C4-2B (cell line): ENCODE measurements at regions not wholly inside any gene's neighbourhood (a gene's known extent, or its start where the extent isn't known, plus 50 kb on each side); places are given as distances from the start of the nearest gene placed in this dataset.

ENCODE experiments used
- H3K27ac ChIP-seq: fragments of 450-650 bp; 2 replicates; pipeline ENCODE4 v1.5.1; 2017
- ZFX ChIP-seq: fragments of 450-650 bp; IDR thresholded peaks from 2 replicates; pipeline ENCODE4 v1.6.1; 2017
- TF ChIP-seq, protein P1 (sequence below): fragments of 450-650 bp; conservative IDR thresholded peaks from 2 replicates; pipeline ENCODE4 v1.5.1; 2017; ENCODE audit warnings: mild to moderate bottlenecking

DNA sequence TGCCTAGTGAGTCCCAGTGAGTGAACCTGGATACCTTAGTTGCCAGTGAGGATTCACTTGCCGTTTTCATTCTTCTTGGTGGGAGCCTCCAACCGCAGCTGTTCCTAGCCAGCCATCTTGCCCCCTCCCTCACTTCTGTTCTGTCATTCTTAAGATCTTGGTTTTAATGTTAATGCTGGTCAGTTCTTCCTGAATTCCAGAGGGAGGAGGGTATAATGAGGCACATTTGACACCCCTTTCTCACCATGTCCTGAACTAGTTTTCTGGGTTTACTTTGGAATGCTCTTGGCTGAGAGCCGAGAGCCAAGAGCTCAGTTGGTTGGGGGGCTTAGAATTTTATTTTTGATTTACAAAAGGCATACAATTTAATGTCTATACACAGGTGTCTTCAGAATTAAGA is 78.5 kb upstream of the ADCY1 start:
- TF ChIP-seq ZFX, result no peak
- TF ChIP-seq, protein P1, sequence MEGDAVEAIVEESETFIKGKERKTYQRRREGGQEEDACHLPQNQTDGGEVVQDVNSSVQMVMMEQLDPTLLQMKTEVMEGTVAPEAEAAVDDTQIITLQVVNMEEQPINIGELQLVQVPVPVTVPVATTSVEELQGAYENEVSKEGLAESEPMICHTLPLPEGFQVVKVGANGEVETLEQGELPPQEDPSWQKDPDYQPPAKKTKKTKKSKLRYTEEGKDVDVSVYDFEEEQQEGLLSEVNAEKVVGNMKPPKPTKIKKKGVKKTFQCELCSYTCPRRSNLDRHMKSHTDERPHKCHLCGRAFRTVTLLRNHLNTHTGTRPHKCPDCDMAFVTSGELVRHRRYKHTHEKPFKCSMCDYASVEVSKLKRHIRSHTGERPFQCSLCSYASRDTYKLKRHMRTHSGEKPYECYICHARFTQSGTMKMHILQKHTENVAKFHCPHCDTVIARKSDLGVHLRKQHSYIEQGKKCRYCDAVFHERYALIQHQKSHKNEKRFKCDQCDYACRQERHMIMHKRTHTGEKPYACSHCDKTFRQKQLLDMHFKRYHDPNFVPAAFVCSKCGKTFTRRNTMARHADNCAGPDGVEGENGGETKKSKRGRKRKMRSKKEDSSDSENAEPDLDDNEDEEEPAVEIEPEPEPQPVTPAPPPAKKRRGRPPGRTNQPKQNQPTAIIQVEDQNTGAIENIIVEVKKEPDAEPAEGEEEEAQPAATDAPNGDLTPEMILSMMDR, result no peak
- no peak overlapping the region for H3K27ac ChIP-seq

DNA sequence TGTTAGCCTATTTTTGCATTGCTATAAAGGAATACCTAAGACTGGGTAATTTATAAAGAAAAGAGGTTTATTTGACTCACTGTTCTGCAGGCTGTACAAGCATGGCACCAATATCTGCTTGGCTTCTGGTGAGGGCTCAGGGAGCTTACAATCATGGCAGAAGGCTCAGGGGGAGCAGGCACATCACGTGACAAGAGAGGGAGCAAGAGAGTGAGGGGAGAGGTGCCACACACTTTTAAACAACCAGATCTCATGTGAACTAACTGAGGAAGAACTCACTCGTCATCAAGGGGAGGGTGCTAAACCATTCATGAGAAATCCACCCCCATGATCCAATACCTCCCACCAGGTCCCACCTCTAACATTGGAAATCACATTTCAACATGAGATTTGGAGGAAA is 73.9 kb upstream of the ADCY1 start:
- TF ChIP-seq, protein P1, result no peak
- no peak for TF ChIP-seq ZFX
- H3K27ac ChIP-seq, result no peak overlapping the region

DNA sequence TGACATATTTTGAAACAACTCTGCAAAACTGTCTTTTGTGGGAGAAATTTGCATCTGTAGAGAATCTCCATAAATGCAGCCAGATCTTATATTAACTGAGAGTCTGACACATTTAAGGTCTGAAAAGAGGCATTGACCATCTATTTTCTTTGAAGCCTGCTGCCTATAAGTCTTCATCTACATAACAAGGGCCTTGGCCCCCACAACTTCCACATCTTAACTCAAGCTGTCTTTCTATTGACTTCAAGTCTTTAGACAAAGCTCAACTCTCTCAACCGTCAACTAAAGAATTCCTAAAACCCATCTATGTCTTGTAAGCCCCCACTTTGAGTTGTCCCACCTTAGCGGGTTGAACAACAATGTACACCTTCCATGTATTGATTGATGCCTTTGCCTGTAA is 72.4 kb upstream of the ADCY1 start:
- H3K27ac ChIP-seq, result no peak overlapping the region
- TF ChIP-seq ZFX, result no peak
- TF ChIP-seq, protein P1, result no peak

DNA sequence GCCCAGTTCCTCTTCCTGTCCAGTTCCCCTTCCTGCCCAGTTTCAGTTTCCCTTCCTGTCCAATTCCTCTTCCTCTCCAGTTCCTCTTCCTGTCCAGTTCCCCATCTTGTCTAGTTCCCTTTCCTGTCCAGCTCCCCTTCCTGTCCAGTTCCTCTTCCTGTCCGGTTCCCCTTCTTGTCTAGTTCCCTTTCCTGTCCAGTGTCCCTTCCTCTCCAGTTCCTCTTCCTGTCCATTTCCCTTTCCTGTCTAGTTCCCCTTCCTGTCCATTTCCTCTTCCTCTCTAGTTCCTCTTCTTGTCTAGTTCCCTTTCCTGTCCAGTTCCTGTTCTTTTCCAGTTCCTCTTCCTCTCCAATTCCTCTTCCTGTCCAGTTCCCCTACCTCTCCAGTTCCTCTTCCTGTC is 68.1 kb upstream of the ADCY1 start:
- H3K27ac ChIP-seq, result no peak overlapping the region
- TF ChIP-seq, protein P1, result no peak
- no peak for TF ChIP-seq ZFX

DNA sequence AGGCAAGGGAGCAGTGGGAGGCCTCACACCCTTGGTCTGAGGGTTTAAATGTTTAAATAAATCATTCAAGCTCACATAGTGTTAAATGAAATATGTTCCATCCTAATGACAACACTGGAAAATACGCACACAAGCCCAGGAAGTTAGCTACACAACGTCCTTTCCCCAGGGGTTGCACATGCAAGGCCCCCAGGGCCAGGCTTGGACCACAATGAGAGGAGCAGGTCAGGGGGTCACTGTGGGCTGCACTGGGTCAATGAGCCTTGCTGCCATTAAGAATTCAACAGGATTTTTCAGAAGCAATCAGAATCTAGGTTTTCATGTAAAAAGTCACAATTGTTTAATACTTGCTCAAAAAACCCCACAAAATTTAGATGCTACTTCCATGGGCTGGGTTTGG is 64.9 kb upstream of the ADCY1 start:
- no peak overlapping the region for H3K27ac ChIP-seq
- TF ChIP-seq ZFX, result no peak
- TF ChIP-seq, protein P1, result no peak

DNA sequence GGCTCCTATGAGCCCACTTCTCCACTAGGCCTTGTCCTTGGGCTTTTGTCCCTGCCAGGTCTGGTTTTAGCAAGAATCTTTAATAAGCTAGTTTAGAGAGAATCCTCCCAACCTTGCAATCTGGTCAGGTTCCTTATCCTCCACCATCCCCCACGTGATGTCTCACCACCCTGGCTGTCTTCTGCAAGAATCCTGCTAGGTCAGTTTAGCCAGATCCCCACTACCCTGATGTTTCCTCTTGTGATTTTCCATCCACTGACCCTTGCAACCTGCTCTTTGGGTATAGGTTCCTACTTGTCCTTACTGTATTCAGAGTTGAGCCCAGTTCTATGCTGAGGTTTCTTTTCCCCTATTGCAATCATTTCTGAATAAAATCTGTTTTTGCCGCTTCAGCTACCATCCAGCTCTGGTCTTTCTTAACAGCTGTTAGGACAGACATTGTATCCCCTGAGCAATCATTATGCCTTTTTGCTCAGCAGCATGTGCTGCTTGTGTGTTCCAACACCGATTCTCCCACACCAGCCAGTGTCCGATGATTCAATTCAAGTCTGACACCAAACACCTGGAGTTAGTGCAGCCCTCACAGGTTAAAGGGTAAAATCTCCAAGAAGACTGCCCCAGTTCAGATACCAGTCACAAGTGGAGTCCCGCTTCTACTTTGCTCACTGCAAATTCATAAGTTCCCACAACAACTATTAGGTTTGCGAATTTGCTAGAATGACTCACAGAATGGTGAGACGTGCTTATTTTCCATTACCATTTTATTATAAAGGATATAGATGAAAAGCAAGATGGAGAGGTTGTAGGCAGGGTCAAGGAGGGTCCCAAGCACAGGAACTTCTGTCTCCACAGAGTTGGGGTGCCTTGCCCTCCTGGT is 62.2 kb upstream of the ADCY1 start:
- no peak overlapping the region for H3K27ac ChIP-seq
- TF ChIP-seq, protein P1, result no peak
- no peak for TF ChIP-seq ZFX

DNA sequence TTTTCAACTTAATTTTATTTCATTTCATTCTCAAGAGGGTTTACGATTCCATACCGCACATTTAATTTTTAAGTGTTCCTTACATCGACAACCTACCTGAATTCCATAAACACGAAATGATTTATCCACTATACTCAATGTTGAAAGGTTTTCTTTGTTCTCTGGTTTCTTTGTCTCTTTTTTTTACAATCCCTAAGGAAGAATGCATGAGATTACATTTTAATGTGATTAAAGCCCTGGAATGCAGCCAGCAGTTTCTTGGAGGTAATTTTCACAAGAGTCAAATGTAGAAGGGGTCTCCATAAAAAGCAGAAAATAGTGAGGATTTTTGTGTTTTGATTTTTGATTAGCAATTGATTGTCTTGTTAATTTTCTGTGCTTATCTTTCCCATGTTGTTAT is 59.2 kb upstream of the ADCY1 start:
- TF ChIP-seq, protein P1, result no peak
- TF ChIP-seq ZFX, result no peak
- H3K27ac ChIP-seq, result no peak overlapping the region
